HG02981 (cell line): ENCODE measurements at regions not wholly inside any gene's neighbourhood (a gene's known extent, or its start where the extent isn't known, plus 50 kb on each side); places are given as distances from the start of the nearest gene placed in this dataset.

Experiments used
- ATAC-seq: cut with Tn5 transposase; IDR thresholded peaks from one replicate; pipeline ENCODE4 v1.9.1; 2021; ENCODE audit warnings: mild to moderate bottlenecking, moderate library complexity; ENCODE audit not compliant: unreplicated experiment

DNA sequence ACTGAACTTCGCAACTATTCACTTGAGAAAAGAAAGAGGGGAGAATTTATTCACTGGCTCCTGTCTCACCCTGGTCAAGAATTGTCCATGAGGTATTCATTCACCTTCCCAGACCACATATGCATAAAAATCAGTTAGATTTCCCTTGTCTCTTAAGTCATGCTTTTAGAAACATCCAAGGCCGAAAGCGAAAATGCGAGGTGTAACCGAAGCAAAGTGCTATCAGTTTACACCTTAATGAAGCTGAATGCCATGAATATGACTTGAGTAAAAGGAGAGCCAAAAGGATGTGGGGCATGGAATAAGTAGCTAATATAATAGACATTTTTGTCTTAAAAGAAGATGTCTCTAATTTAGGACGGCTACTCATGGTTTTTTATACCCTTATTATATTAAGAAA lies 965.6 kb upstream of the CHORDC1 start:
- no peak for ATAC-seq

DNA sequence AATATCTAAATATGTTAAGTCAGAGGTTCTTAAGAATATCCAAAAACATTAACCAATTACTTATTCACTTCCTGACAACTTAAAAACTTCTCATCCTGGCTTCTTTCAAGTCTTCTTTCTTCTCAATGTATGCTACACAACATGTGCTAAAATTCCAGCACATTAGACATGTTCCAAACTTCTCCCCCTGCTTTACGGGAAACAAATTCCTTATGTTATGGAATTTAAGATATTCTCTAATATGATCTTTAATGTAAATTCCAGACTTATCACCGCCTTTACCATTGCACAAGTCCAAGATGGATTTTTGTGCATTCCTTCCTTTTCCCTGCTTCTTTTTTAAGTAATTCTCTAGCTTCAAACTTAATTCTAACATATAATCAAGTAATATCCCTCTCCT lies 964.5 kb upstream of the CHORDC1 start:
- ATAC-seq = no peak

DNA sequence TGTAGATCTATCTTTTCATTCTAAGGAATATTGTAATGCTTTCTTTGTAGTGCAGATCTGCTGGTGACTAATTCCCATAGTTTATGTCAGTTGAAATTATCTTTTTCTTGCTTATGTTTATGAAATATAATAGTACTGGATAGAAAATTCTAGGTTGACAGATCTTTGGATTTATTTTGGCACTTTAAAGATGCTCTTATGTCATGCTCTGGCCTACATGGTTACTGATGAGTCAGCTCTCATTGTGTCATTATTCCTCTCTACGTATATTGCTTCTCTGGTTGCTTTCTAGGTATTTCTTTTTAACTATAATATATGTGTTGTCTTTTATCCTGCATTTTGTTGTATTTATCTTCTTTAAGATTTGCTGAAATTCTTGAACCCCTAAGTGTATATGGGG lies 955.5 kb upstream of the CHORDC1 start:
- no peak for ATAC-seq

DNA sequence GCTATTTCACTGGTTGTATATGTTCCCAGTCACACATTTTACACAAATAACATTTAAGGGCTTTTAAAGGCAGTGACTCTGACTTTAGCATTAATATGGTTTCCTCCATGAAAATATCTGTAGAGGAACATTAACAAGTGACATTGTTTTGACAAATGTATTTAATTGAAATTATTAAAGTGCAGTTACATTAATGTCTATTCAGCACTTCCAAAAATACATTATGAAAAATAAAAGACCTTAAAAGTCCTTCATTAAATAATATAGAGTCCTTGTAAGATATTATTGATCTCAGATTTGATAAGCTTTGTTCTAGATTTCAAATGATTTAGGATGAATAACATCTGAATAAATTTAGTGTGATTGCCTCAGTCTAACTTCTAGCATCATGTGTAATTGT lies 951.9 kb upstream of the CHORDC1 start:
- ATAC-seq = no peak

DNA sequence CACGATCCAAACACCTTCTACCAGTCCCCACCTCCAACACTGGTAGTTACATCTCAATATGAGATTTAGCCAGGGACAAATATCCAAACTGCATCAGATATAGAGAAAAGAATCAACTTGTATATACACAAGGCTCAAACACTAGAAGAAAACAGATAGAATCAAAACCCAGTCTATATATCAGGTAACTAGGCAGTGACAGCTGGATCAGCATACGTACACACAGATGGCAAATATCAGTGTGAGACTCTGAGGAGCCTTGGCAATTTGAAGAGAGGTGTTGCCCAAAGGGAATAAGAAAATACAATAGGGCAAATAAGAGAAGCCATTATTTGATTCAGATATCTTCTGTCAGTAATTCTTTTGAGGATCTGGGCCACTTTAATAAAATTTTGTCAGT lies 951.3 kb upstream of the CHORDC1 start:
- no peak for ATAC-seq

DNA sequence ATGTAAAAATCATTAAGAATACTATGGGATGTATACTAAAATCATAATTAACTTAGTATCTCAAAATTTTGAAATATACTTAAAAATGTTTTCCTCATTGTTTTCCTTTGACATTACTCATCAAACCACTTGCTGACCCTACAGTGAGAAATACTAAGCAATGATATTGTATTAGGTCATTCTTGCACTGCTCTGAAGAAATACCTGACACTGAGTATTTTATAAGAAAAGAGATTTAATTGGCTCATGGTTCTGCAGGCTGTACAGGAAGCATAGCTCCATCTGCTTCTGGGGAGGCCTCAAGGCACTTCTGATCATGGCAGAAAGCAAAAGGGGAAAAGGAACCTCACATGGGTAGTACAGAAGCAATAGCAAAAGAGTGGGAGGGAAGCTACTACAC lies 950.9 kb upstream of the CHORDC1 start:
- no peak for ATAC-seq

DNA sequence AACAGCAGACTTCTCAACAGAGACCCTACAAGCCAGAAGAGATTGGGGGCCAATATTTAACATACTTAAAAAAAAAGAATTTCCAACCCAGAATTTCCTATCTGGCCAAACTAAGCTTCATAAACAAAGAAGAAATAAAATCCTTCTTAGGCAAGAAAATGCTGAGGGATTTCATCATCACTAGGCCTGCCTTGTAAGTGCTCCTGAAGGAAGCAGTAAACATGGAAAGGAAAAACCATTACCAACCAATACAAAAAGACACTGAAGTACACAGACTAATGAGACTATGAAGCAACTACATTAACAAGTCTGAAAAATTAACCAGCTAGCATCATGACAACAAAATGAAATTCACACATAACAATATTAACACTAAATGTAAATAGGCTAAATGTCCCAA lies 947.9 kb upstream of the CHORDC1 start:
- ATAC-seq = no peak

DNA sequence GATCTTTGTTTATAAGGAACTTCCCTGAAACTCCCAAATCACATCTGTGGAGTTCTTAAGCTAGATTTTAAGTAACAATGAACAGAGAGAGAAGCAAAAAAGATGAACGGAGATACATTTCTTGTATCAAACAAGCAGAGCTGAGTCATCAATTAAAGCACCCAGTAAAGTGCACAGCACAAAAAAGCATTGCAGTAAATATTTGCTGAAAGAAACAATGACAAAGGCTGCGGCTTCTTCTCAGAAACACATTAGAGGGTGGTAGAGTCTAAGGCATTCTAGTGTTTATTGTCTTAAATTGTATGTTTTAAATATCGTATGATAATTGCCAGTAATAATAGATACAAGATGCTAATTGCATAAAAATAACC lies 941.6 kb upstream of the CHORDC1 start:
- no peak for ATAC-seq

DNA sequence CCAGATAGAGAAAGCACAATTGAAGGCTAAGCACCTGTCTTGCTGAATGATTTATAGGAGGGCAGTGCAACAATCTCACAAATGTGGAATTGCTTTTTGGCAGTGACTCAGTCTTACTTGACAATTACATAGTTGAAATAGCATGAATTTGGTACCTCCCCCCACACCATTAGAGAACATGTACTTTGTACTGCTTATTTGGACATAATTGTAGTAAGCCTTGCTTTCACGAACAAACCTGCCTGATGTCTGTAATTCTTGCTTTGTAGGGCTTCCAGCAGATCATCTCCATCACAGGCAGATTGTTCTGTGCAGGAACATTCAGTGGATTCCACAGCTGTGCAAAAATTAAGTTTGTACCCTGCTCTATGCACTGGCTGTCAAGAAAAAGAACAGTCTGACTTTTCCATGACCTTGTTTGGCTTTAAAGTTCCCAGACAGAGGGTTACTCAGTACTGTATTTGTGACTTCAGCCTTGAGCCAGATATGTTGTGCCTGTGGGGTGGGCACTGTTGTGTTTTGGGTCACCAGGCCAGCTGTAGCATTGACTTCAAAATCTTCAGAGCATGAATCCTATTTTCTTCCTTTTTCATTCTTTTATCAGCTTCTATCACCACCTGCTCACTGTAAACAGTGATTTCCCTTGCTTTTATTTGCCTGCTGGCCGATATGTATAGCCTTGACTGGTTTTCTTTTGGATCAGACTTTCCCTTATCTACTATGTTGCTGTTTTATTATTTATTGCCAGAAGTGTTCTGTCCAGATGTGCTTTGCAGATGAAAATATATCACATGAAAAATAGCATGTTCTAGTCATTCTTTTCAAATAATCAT lies 941.0 kb upstream of the CHORDC1 start:
- ATAC-seq = no peak

DNA sequence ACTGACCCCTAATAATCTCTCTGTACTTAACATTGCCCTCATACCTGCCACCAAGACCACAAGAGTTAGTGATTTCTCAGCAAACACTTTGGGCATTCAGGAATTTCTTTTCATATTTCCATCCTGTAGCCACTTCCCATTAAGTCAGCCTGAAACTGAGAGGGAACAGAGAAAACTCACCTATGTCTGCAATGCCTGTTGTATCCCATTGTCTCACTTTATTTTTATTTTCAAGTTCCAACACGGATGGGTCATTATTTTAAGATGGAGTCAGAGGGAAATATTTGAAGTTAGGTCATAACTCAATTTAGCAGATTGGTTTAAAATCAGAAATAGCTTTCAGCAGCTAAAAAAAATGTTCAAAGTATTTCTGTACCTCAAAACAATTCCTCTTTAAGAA lies 937.8 kb upstream of the CHORDC1 start:
- ATAC-seq = no peak

DNA sequence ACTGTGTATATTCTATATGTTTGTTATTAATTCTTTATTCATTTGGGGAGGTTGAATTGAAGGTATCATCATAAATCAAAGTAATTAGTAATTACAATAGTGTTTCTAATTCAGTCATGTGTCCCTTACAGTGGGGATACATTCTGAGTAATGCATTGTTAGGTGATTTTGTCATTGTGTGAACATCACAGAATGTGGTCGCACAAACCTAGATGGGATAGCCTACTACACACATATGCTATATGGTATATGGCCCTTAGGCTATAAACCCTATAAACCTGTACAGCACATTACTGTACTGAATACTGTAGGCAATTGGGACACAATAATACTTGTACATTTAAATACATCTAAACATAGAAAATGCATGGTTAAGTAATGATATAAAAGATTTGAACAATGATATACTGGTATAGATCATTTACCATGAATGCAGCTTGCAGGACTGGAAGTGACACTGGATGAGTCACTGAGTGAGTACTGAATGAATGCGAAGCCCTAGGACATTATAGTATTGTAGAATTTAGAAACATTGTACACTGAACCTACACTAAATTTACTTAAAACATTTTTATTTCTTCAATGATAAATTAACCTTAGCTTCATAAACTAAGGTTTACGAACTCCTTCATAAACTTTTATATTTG lies 936.2 kb upstream of the CHORDC1 start:
- ATAC-seq = no peak

DNA sequence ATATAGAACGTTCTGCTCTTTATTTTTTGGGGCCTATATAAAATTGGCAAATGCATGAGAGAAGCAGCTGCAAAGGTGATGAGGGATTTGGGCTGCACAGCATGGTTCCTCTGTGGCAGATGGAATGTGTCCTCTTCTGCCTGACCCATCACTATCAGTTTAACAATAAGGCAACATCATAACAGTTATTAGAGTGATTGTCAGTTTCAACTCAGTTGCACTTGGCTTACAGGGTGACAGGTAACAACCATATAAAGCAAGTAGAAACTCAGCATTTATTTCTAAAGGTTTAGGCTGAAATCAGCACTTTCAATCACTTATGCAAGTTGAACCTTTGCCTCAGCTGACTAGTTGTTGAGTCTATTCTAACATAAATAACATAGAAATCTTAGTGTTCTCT lies 935.4 kb upstream of the CHORDC1 start:
- ATAC-seq = no peak

DNA sequence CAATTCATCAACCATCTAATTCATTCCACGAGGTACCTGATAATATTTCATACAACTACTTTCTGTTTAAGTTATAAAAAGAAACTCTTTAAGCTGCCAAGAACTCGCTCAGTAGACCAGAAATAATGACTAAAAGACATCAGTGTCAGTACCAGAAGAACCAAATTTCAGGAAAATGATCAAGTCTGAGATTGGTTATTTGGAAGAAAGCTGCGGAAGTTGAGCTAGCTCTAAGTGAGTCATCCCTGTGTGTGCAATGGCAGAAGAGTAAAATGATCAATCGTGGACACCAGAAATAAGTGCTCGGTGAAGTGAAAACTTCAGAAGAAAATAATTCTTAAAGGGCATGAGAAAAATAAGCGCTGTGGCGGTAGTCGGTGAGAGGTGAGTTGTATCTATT lies 933.2 kb upstream of the CHORDC1 start:
- no peak for ATAC-seq

DNA sequence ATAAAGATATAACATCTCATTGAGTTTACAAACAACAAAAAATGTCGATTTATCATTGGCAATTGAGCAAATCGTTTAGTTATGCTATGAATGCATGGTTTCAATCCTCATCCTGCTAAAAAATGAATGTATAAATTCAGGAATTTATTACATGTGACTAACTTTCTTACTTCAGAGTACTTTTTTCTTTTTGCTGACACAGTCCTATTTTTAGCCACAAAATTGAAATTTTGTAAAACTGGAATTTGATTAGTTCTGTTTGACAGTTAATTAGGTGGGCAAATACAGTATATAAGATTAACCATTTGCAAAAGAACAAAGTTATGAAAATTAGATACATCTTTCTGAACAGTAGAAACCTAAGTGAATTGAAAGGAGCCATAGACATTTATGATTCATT lies 925.0 kb upstream of the CHORDC1 start:
- no peak for ATAC-seq

DNA sequence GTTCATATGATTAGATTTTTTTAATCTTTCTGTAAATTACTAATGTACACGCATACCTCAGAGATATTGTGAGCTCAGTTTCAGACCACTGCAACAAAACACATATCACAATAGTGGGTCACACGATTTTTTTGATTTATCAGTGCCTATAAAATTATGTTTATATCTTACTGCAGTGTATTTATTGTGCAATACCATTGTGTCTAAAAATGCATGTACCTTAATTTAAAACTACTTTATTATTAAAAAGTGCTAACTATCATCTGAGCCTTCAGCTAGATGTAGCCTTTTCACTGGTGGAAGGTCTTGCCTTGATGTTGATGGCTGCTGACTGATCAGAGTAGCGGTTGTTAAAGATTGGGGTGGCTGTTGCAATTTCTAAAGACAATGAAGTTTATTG lies 918.8 kb upstream of the CHORDC1 start:
- ATAC-seq = no peak

DNA sequence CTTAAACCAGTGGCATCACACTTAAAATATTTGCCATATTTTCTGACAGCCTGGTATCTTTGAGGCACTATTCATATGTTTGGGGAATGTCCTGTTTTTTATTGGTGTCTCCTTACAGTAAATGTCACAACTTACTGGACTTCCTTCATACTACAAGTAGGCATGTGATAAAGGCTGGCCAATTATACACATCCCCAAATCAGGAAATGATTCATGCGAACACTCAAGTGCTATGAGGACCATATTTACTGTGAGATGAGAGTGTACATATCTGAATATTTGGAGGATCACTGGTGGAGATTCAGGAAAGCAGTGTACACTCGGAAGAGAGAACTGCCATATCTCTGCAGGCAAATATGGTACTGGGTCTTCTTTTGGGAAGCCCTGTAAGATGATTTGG lies 913.8 kb upstream of the CHORDC1 start:
- ATAC-seq = no peak

DNA sequence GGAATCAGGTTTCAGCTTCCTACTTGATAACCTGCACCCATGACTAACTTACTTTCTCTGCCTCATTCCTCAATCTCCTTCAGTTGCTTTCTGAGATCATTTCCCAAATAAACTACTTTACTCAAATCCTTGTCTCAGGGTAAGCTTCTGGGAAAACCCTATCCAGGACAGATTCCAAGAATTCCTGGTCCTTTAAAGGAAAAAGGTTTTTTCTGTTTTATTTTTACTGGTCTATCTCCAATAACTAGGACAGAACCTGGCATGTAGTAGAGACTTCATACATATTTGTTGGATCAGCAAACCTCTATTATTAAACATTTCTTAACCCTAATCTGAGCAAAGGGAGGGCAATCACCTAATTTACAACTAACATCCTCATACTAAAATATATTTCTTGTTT lies 910.5 kb upstream of the CHORDC1 start:
- ATAC-seq = no peak

DNA sequence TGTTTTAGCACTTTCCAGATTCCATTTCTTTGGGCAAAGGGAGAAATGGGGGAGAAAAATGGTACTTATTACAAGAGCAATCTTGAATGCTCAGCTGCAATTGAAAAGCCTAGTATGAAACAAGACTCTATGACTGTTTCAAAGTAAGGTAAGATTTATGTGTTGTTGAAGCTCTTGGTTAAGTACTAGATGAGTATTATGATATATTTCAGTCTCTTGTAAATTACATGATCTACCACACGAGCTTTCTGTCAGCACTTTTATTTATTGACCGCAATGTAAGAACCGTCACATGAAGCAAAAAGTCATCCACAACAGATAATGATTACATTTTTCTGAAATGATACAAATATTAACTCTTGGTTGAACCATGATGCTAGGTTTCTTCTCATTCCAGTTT lies 906.7 kb upstream of the CHORDC1 start:
- ATAC-seq = no peak

DNA sequence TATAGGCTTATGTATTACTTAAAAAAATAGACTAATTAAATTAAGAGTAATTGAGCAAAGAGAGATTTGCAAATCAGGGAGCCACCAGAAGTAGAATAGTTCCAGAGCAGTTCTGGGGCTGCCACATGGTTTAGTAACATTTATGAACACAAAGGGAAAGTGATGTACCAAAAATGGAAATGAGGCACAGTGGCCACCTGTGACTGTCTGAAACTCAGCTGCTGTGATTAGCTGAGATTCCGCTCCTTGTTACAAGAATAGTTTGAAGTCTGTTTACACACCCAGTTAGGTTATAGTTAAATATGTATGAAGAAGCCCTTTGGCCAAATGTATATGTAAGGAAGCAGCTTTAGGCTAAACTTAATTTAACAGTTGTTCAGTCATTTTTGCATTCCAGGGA lies 901.5 kb upstream of the CHORDC1 start:
- no peak for ATAC-seq

DNA sequence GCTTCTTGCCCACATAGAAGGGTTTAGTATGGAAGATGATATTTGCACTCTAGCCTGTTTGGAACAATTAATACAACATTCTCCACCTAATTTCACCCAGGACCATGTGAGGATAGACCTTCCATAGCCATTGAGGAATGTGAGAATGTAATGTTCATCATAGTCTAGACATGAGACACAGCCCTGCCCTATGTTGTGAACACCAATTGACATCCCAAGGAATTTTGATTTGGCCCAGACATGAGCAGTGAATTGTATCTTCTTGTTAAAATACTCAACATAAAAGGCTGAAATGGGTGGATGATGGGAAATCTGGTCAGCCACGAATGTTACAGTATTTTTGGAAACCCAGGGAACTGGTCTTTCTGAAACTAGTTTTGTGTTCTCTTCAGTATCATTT lies 892.3 kb upstream of the CHORDC1 start:
- no peak for ATAC-seq

DNA sequence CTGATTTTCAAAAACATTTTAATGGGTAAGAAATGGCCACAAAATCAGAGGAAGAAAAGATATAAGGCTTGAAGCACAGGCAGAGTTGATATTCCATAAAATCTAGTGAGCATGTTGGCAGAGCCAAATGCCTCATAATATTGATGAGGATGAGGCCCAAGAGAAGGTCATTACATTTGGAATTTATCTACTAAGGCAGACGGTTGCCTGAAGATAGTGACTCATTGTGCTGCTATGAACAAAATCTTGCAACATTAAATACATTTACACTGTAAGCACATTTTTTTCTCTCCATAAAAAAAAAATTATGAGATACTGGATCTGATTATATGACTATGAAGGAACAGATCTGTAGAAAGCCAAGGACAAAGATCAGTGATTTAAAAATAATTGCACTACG lies 881.4 kb upstream of the CHORDC1 start:
- no peak for ATAC-seq

DNA sequence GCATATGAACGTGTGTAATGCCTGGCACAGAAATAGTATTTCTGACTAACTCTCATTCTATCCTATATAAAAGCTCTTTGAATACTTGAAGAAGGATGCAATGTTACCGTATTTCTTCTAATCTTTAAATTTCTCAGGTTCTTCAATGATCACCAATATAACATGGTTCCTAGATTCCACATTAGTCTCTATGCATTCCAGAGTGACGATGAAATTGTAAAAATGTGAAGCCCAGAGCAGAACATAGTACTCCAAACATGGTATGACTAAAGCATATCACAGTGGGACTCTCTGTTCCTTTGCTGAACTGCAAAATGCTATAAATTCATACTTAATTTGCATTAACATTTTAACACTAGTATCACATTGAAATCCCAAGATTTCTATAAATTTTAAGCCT lies 877.6 kb upstream of the CHORDC1 start:
- no peak for ATAC-seq

DNA sequence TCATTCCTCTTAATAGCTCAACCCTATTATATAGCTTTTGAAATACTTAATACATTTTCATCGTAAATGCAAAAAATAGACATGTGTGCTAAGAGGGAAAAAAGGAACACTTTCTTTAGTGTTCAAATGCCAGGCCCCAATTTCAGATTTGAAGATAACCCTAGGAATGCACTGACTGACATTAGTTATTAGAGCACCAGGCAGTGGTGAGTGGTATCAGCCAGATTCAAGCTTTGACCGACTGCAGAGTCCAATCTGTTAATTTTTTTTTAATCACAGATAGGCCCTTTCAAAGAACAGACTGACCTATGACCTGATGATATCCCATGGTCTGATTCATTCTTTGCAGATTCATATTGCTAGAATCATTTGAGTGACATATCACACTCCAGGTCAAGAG lies 874.2 kb upstream of the CHORDC1 start:
- ATAC-seq = no peak
